Kidney tubule cell (primary cell): ENCODE measurements at regions not wholly inside any gene's neighbourhood (a gene's known extent, or its start where the extent isn't known, plus 50 kb on each side); places are given as distances from the start of the nearest gene placed in this dataset.

Source experiments
- DNase-seq: peaks from one replicate; pipeline ENCODE4 v3.0.0-alpha.2; 2018; ENCODE audit warnings: low spot score

- DNase-seq, result no peak
These were observed 1095.5 kb upstream of the IGFBP7 start for GRCh38 chr4:58205446-58206235.

GRCh38 chr4:58192217-58192616 lies 1082.0 kb upstream of the IGFBP7 start:
- no peak for DNase-seq

GRCh38 chr4:58191109-58191508 lies 1080.9 kb upstream of the IGFBP7 start:
- DNase-seq, result no peak

GRCh38 chr4:58188316-58188715 lies 1078.1 kb upstream of the IGFBP7 start:
- no peak for DNase-seq

- DNase-seq, result no peak
These were observed 1064.8 kb upstream of the IGFBP7 start for GRCh38 chr4:58175024-58175423.

- DNase-seq, result peak; percentile 8
These were observed 1056.3 kb upstream of the IGFBP7 start for GRCh38 chr4:58166490-58166889.

DNA sequence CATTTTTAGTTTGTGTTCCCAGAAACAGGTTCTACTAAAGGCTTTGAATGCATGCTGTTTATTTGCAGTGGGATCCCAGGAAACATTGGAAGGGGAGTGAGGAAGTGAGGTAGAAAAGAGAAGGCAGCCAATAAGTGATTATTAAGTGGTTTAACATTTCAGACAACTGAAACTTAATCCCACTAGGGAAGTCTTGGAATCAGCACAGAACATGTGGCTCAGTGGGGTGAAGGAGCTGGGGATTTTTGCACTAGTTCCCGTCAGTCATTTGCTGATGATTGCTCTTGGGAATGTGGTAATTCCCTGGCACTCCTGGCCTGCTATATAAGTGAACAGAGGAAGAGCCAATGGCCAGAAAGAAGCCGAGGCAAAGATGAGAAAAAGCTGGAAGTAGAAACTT lies 1053.0 kb upstream of the IGFBP7 start:
- peak; percentile 50 for DNase-seq

DNA sequence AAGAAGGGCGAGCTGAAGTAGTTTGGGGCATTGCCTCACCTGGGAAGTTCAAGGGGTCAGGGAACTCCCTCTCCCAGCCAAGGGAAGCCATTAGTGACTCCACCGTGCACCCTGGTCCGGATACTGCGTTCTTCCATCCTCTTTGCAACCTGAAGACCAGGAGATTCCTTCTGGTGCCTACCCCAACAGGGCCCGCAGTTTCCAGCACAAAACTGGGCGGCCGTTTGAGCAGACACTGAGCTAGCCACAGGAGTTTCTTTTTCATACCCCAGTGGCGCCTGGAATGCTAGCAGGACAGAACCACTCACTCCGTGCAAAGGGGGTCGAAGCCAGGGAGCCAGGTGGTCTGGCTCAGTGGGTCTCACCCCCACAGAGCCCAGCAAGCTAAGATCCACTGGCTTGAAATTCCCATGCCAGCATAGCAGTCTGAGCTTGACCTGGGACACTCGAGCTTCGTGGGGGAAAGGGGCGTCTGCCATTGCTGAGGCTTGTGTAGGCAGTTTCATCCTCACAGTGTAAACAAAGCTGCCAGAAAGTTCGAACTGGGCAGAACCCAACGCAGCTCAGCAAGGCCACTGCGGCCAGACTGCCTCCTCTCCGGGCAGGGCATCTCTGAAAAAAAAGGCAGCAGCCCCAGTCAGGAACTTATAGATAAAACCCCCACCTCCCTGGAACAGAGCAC lies 1039.4 kb upstream of the IGFBP7 start:
- DNase-seq, result no peak

DNA sequence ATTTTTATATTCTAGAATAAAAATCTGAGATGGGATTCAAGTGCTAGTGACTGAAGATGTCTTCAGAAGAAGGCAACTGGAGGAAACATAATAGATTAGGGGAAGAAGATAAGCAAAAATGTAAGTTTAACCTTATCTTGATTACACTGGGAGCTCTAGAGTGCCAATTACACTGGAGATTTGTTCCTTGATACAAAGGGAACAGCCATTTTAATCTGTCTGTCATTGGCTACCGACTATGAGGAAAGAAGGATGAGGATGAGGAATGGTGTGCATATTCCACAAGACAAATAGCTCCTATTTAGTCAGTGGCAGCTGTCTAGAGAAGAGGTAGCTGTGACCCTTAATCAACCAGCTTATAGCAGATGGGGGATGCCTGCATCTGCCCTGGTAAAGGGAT lies 1034.5 kb upstream of the IGFBP7 start:
- DNase-seq, result no peak

DNA sequence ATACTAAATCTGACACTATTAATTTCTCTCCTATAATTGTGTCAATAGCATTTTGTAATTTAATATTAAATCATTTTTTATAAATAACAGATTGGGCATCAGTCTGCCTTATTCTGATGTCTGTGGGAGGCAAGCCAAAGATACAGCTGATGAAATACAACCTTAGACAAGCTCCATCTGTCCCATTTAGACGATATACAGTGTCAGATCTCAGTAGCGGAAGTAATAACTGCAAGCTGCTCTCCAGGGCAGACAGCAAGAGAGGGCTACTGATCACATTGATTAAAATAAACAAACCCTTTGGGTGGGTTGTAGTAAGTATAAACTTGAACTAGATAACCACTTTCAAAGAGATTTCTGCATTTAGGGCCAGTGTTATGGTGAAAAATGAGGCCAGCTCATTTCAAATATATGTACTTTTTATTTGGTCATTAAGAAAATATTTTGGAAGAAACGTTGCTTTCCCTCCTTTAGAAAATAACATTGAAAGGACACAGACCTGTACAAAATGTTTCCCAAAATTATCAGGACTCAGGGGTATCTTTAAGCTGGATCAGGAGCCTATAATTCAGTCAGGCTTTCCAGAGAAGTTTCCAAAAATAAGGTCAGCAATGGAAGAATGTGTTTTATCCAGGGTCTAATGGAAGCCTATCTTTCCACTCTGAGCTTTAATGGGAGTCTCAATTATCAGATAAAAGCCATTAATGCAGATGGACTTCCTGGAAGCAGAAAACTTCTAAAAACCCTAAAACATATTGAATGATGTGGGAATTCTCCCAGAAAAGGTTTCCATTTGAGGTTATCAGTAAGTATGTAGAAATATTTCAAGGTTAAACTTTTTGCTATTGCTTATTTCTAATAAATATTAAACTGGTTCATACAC lies 1028.8 kb upstream of the IGFBP7 start:
- no peak for DNase-seq

GRCh38 chr4:58136604-58137003 lies 1026.4 kb upstream of the IGFBP7 start:
- DNase-seq, result no peak

- no peak for DNase-seq
These were observed 1017.5 kb upstream of the IGFBP7 start for GRCh38 chr4:58127680-58128079.

DNA sequence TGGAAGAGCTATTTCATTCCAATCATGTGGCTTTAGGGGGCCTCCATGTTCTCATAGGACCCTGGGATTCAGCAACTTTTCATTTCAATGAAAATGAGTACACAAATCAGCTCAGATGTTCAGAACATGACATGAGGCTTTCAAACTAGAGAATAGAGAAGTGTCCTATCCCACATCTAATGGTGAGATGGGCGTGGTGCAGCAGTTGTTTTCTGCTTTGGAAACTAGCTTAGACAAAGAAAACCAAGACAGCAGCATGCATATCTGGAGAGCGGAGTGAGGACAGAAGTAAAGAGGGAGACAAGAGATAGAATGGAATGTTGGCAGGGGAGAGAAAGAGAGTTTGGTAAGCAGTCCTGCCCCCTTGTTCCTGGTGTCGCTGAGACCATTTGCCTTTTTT lies 1009.1 kb upstream of the IGFBP7 start:
- no peak for DNase-seq

DNA sequence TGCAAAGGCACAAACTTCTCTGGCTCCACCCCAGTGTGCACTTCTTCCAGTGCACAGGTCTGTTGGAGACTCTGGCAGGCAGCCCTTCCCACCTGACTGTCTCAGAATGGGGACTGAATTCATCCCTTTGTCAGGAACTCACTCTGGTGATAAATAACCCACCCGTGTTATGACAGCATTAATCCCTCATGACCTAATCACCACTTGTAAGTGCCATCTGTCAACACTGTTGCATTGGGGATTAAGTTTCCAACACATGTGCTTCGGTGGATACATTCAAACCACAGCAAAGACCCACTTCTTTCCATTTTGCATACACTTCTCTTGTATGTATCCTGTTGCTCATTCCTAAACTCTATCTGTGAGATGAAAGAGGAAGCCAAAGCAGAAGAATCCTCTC lies 1002.9 kb upstream of the IGFBP7 start:
- no peak for DNase-seq

DNA sequence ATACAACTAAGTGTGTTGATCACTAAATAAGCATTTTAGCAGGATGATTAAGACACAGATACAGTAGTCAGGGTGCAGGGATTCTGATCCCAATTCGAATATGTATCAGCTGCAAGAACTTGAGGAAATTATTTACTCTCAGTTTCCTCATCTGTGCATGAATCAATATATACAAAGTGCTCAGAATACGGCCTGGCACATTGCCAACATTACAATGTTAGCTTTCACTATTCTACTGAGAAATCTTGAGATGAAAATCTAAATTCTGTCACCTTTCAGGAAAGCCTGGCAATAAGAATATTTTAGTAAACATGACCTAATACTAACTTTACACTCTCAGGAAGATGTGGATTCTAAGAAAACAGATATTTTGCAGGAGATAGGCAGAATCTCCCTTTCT lies 1001.6 kb upstream of the IGFBP7 start:
- DNase-seq, result no peak

- no peak for DNase-seq
These were observed 983.2 kb upstream of the IGFBP7 start for GRCh38 chr4:58093352-58093751.

DNA sequence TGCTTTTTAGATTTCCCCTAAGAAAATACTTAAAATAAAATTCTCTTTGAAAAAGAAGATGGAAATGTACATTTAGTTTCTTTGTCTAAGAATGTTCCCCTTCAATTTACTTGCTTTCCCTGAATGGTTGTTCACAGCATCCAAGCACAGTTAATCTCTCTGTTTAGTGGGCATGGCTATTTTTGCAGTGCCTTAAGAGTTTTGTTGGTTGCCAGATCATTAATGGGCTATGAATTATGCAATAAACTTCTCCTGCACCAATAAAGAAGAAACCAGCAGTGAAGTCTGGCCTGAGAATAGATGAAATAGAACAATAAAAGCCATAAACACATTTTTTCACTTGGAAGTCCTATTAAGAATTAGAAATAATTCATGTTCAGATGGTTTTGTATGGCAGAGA lies 980.4 kb upstream of the IGFBP7 start:
- no peak for DNase-seq

- no peak for DNase-seq
These were observed 971.2 kb upstream of the IGFBP7 start for GRCh38 chr4:58081356-58081755.

- DNase-seq, result no peak
These were observed 965.5 kb upstream of the IGFBP7 start for GRCh38 chr4:58075724-58076123.

- DNase-seq, result no peak
These were observed 964.2 kb upstream of the IGFBP7 start for GRCh38 chr4:58074382-58074781.

DNA sequence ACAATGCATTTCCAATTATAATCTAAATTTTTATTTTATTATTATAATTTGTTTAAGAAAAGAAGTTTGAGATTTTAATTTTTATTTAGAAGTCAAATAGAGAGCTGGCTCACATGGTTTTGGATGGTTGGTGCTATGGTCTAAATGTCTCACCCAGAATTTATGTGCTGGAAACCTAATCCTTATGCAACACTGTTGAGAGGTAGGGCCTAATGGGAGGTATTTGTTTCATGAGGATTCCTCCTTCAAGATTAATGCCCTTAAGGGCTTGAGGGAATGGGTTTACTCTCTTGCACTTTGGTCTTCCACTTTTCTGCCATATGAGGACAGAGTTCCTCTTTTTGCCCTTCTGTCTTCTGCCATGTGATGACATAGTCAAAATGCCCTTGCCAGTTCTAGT lies 960.5 kb upstream of the IGFBP7 start:
- DNase-seq, result no peak

GRCh38 chr4:58064653-58065052 lies 954.5 kb upstream of the IGFBP7 start:
- DNase-seq, result no peak
